ENCODE measurements at regions not wholly inside any gene's neighbourhood (a gene's known extent, or its start where the extent isn't known, plus 50 kb on each side); places are given as distances from the start of the nearest gene placed in this dataset.

GRCh38 chr2:180077295-180077906, 70.3 kb upstream of the CWC22 start:
- Histone ChIP-seq H3K27me3 (ENCODE audit: control insufficient read depth in 1 of 2, insufficient read depth in 2 of 2, low read length in 2 of 2) (no peaks in the 10 kb centered on the region), H3K27ac (ENCODE audit: low read length) (no peak overlapping the region), H3K4me1 (ENCODE audit: control insufficient read depth, insufficient read depth, low read length) (no peaks in the 10 kb centered on the region), H3K9me3 (ENCODE audit: control insufficient read depth in 2 of 2, low read length in 2 of 2) (peaks cover 0 to 2% of the 10 kb centered on the region in 2 donors), H3K36me3 (ENCODE audit: control insufficient read depth in 2 of 2, insufficient read depth in 2 of 2, low read length in 2 of 2) (no peaks in the 10 kb centered on the region), H3K4me3 (ENCODE audit: low read length in 2 of 2) (no peak overlapping the region), H3K9ac (ENCODE audit: low read length in 2 of 2) (no peak overlapping the region)

GRCh38 chr2:180075870-180076269, 68.8 kb upstream of the CWC22 start:
- Histone ChIP-seq H3K27ac (ENCODE audit: low read length) (no peak overlapping the region), H3K9ac (ENCODE audit: low read length in 2 of 2) (no peak overlapping the region), H3K36me3 (ENCODE audit: control insufficient read depth in 2 of 2, insufficient read depth in 2 of 2, low read length in 2 of 2) (no peaks in the 10 kb centered on the region), H3K9me3 (ENCODE audit: control insufficient read depth in 2 of 2, low read length in 2 of 2) (peaks cover 0 to 2% of the 10 kb centered on the region in 2 donors), H3K4me3 (ENCODE audit: low read length in 2 of 2) (no peak overlapping the region), H3K27me3 (ENCODE audit: control insufficient read depth in 1 of 2, insufficient read depth in 2 of 2, low read length in 2 of 2) (no peaks in the 10 kb centered on the region), H3K4me1 (ENCODE audit: control insufficient read depth, insufficient read depth, low read length) (no peaks in the 10 kb centered on the region)

- H3K27ac ChIP-seq (ENCODE audit: low read length): no peak overlapping the region
- H3K4me1 ChIP-seq (ENCODE audit: control insufficient read depth, insufficient read depth, low read length): no peaks in the 10 kb centered on the region
- H3K27me3 ChIP-seq (ENCODE audit: control insufficient read depth in 1 of 2, insufficient read depth in 2 of 2, low read length in 2 of 2): no peaks in the 10 kb centered on the region
- H3K36me3 ChIP-seq (ENCODE audit: control insufficient read depth in 2 of 2, insufficient read depth in 2 of 2, low read length in 2 of 2): no peaks in the 10 kb centered on the region
- no peak overlapping the region for H3K4me3 ChIP-seq (ENCODE audit: low read length in 2 of 2)
- no peak overlapping the region for H3K9ac ChIP-seq (ENCODE audit: low read length in 2 of 2)
- peaks cover 2 to 4% of the 10 kb centered on the region in 2 donors for H3K9me3 ChIP-seq (ENCODE audit: control insufficient read depth in 2 of 2, low read length in 2 of 2)
Measured at GRCh38 chr2:180071797-180072196, 64.7 kb upstream of the CWC22 start.

- Histone ChIP-seq H3K27ac (ENCODE audit: low read length) (no peak overlapping the region), H3K4me1 (ENCODE audit: control insufficient read depth, insufficient read depth, low read length) (no peaks in the 10 kb centered on the region)
Measured at GRCh38 chr2:180063494-180064092, 56.5 kb upstream of the CWC22 start.

GRCh38 chr2:180062178-180062577, 55.1 kb upstream of the CWC22 start:
- peaks cover 0 to under 1% of the 10 kb centered on the region in 2 donors for H3K9me3 ChIP-seq (ENCODE audit: control insufficient read depth in 2 of 2, low read length in 2 of 2)
- H3K27ac ChIP-seq (ENCODE audit: low read length): no peak overlapping the region
- H3K4me3 ChIP-seq (ENCODE audit: low read length in 2 of 2): no peak overlapping the region
- no peaks in the 10 kb centered on the region for H3K4me1 ChIP-seq (ENCODE audit: control insufficient read depth, insufficient read depth, low read length)
- H3K36me3 ChIP-seq (ENCODE audit: control insufficient read depth in 2 of 2, insufficient read depth in 2 of 2, low read length in 2 of 2): no peaks in the 10 kb centered on the region
- H3K27me3 ChIP-seq (ENCODE audit: control insufficient read depth in 1 of 2, insufficient read depth in 2 of 2, low read length in 2 of 2): no peaks in the 10 kb centered on the region
- H3K9ac ChIP-seq (ENCODE audit: low read length in 2 of 2): no peak overlapping the region

More at GRCh38 chr2:180063494-180064092, 56.5 kb upstream of the CWC22 start:
- no peak overlapping the region for H3K9ac ChIP-seq (ENCODE audit: low read length in 2 of 2)
- H3K36me3 ChIP-seq (ENCODE audit: control insufficient read depth in 2 of 2, insufficient read depth in 2 of 2, low read length in 2 of 2): no peaks in the 10 kb centered on the region
- H3K9me3 ChIP-seq (ENCODE audit: control insufficient read depth in 2 of 2, low read length in 2 of 2): peaks cover 0 to 2% of the 10 kb centered on the region in 2 donors
- H3K4me3 ChIP-seq (ENCODE audit: low read length in 2 of 2): no peak overlapping the region
- H3K27me3 ChIP-seq (ENCODE audit: control insufficient read depth in 1 of 2, insufficient read depth in 2 of 2, low read length in 2 of 2): no peaks in the 10 kb centered on the region

GRCh38 chr2:180061546-180061945, 54.4 kb upstream of the CWC22 start:
- H3K9me3 ChIP-seq (ENCODE audit: control insufficient read depth in 2 of 2, low read length in 2 of 2): no peaks in the 10 kb centered on the region
- no peaks in the 10 kb centered on the region for H3K4me1 ChIP-seq (ENCODE audit: control insufficient read depth, insufficient read depth, low read length)
- H3K36me3 ChIP-seq (ENCODE audit: control insufficient read depth in 2 of 2, insufficient read depth in 2 of 2, low read length in 2 of 2): no peaks in the 10 kb centered on the region
- H3K27me3 ChIP-seq (ENCODE audit: control insufficient read depth in 1 of 2, insufficient read depth in 2 of 2, low read length in 2 of 2): no peaks in the 10 kb centered on the region
- H3K27ac ChIP-seq (ENCODE audit: low read length): no peak overlapping the region
- H3K4me3 ChIP-seq (ENCODE audit: low read length in 2 of 2): no peak overlapping the region
- no peak overlapping the region for H3K9ac ChIP-seq (ENCODE audit: low read length in 2 of 2)

GRCh38 chr2:180061085-180061484, 54.0 kb upstream of the CWC22 start:
- Histone ChIP-seq H3K27ac (ENCODE audit: low read length) (no peak overlapping the region), H3K9me3 (ENCODE audit: control insufficient read depth in 2 of 2, low read length in 2 of 2) (no peaks in the 10 kb centered on the region), H3K36me3 (ENCODE audit: control insufficient read depth in 2 of 2, insufficient read depth in 2 of 2, low read length in 2 of 2) (no peaks in the 10 kb centered on the region), H3K9ac (ENCODE audit: low read length in 2 of 2) (no peak overlapping the region), H3K4me1 (ENCODE audit: control insufficient read depth, insufficient read depth, low read length) (no peaks in the 10 kb centered on the region), H3K4me3 (ENCODE audit: low read length in 2 of 2) (no peak overlapping the region), H3K27me3 (ENCODE audit: control insufficient read depth in 1 of 2, insufficient read depth in 2 of 2, low read length in 2 of 2) (no peaks in the 10 kb centered on the region)

GRCh38 chr2:180058993-180059392, 51.9 kb upstream of the CWC22 start:
- H3K9me3 ChIP-seq (ENCODE audit: control insufficient read depth in 2 of 2, low read length in 2 of 2): no peaks in the 10 kb centered on the region
- no peak overlapping the region for H3K27ac ChIP-seq (ENCODE audit: low read length)
- no peaks in the 10 kb centered on the region for H3K4me1 ChIP-seq (ENCODE audit: control insufficient read depth, insufficient read depth, low read length)
- no peaks in the 10 kb centered on the region for H3K27me3 ChIP-seq (ENCODE audit: control insufficient read depth in 1 of 2, insufficient read depth in 2 of 2, low read length in 2 of 2)
- no peak overlapping the region for H3K4me3 ChIP-seq (ENCODE audit: low read length in 2 of 2)
- H3K9ac ChIP-seq (ENCODE audit: low read length in 2 of 2): no peak overlapping the region
- no peaks in the 10 kb centered on the region for H3K36me3 ChIP-seq (ENCODE audit: control insufficient read depth in 2 of 2, insufficient read depth in 2 of 2, low read length in 2 of 2)

GRCh38 chr2:180057706-180058412, 50.8 kb upstream of the CWC22 start:
- Histone ChIP-seq H3K4me3 (ENCODE audit: low read length in 2 of 2) (no peak overlapping the region), H3K27me3 (ENCODE audit: control insufficient read depth in 1 of 2, insufficient read depth in 2 of 2, low read length in 2 of 2) (no peaks in the 10 kb centered on the region), H3K36me3 (ENCODE audit: control insufficient read depth in 2 of 2, insufficient read depth in 2 of 2, low read length in 2 of 2) (no peaks in the 10 kb centered on the region), H3K9ac (ENCODE audit: low read length in 2 of 2) (no peak overlapping the region), H3K9me3 (ENCODE audit: control insufficient read depth in 2 of 2, low read length in 2 of 2) (no peaks in the 10 kb centered on the region), H3K4me1 (ENCODE audit: control insufficient read depth, insufficient read depth, low read length) (no peaks in the 10 kb centered on the region), H3K27ac (ENCODE audit: low read length) (no peak overlapping the region)
